HepG2 (cell line): ENCODE measurements at regions not wholly inside any gene's neighbourhood (a gene's known extent, or its start where the extent isn't known, plus 50 kb on each side); places are given as distances from the start of the nearest gene placed in this dataset.

ENCODE experiments used
- CEBPB ChIP-seq: IDR thresholded peaks from 2 replicates; pipeline ENCODE4 v1.6.1; 2011; ENCODE audit warnings: low read depth, low read length, improper control_type of control experiment, borderline replicate concordance
- EZH2 ChIP-seq: conservative IDR thresholded peaks from 2 replicates; pipeline ENCODE4 v1.6.1; 2012; ENCODE audit warnings: mild to moderate bottlenecking, low read depth, low read length, moderate library complexity
- KAT7 ChIP-seq: IDR thresholded peaks from 2 replicates; pipeline ENCODE4 v1.6.1; 2018; ENCODE audit warnings: borderline replicate concordance, missing compliant biosample characterization
- KDM1A ChIP-seq: IDR thresholded peaks from 2 replicates; pipeline ENCODE4 v1.6.1; 2016; ENCODE audit warnings: missing compliant biosample characterization
- POLR2A ChIP-seq, 2 experiments: IDR thresholded peaks; 2 replicates each; pipeline ENCODE4 v1.6.1; 2011; ENCODE audit warnings: low read depth in 2 of 2, low read length in 2 of 2, mild to moderate bottlenecking in 1 of 2, moderate library complexity in 1 of 2; ENCODE audit not compliant: insufficient read depth in 1 of 2
- SIN3A ChIP-seq: IDR thresholded peaks from 2 replicates; pipeline ENCODE4 v1.6.1; 2011; ENCODE audit warnings: low read depth, mild to moderate bottlenecking, control low read depth, low read length, borderline replicate concordance
- ZNF274 ChIP-seq: sonication (generic); formaldehyde crosslinking; IDR thresholded peaks from 2 replicates; pipeline ENCODE4 v1.5.1; 2020; ENCODE audit warnings: mild to moderate bottlenecking, missing genetic modification reagents
- TF ChIP-seq, protein P1 (sequence below): sonication (generic); formaldehyde crosslinking; IDR thresholded peaks from 2 replicates; pipeline ENCODE4 v1.4.0; 2020; ENCODE audit warnings: missing genetic modification reagents
- TF ChIP-seq, protein P2 (sequence below): sonication (generic); formaldehyde crosslinking; IDR thresholded peaks from 2 replicates; pipeline ENCODE4 v1.4.0; 2020; ENCODE audit warnings: mild to moderate bottlenecking, missing genetic modification reagents, borderline replicate concordance
- TF ChIP-seq, protein P3 (sequence below): IDR thresholded peaks from 2 replicates; pipeline ENCODE4 v1.6.1; 2016; ENCODE audit warnings: missing genetic modification reagents, missing compliant biosample characterization

DNA sequence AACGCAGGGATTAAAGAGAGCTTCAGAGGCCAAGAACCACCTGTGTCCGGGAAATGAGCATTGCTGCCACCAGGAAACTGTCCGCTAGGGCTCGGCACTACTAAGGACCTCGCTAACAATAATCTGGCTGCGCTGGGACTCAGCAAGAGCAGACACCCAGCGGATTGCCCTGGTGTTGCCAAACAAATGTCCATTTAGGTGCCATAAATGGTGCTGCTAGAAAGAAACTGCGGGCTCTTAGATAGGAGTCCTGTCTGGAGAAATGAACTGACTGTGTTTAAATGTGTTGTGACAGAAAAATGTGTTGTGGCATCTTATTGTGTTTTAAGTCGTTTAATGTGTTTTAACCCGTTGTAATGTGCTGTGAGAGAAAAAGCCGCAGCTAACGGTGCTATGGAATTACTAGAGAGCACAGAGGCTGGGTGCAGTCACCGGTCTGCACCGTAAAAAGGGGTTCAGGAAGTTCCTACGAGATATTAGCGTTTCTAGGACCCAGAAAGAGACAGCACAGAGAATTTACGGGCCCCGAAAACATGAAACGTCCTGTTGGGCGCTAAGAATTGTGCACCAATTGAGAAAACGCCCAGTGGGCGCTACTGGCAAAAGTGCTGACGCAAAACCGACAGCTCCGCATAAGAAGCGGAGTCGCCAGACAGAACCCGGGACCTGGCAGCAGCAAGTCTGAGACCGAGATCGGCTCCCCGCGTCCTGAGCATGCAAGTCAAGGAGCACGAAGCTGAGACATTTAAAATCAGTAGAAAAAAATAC is 90.6 kb downstream of the ANXA2R start:
- TF ChIP-seq EZH2: no peak
- no peak for TF ChIP-seq KAT7 (CRISPR knock-in tag)
- TF ChIP-seq, protein P1, sequence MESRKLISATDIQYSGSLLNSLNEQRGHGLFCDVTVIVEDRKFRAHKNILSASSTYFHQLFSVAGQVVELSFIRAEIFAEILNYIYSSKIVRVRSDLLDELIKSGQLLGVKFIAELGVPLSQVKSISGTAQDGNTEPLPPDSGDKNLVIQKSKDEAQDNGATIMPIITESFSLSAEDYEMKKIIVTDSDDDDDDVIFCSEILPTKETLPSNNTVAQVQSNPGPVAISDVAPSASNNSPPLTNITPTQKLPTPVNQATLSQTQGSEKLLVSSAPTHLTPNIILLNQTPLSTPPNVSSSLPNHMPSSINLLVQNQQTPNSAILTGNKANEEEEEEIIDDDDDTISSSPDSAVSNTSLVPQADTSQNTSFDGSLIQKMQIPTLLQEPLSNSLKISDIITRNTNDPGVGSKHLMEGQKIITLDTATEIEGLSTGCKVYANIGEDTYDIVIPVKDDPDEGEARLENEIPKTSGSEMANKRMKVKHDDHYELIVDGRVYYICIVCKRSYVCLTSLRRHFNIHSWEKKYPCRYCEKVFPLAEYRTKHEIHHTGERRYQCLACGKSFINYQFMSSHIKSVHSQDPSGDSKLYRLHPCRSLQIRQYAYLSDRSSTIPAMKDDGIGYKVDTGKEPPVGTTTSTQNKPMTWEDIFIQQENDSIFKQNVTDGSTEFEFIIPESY (CRISPR knock-in tag): no peak
- TF ChIP-seq POLR2A (IDR thresholded peaks at IDR 0.05; ENCODE audit: insufficient read depth in 1 of 2, low read depth in 2 of 2, low read length in 2 of 2): no peak
- TF ChIP-seq KDM1A (CRISPR knock-in tag): no peak
- TF ChIP-seq SIN3A: no peak
- no peak for TF ChIP-seq ZNF274 (CRISPR knock-in tag)
- no peak for TF ChIP-seq CEBPB
- TF ChIP-seq, protein P2, sequence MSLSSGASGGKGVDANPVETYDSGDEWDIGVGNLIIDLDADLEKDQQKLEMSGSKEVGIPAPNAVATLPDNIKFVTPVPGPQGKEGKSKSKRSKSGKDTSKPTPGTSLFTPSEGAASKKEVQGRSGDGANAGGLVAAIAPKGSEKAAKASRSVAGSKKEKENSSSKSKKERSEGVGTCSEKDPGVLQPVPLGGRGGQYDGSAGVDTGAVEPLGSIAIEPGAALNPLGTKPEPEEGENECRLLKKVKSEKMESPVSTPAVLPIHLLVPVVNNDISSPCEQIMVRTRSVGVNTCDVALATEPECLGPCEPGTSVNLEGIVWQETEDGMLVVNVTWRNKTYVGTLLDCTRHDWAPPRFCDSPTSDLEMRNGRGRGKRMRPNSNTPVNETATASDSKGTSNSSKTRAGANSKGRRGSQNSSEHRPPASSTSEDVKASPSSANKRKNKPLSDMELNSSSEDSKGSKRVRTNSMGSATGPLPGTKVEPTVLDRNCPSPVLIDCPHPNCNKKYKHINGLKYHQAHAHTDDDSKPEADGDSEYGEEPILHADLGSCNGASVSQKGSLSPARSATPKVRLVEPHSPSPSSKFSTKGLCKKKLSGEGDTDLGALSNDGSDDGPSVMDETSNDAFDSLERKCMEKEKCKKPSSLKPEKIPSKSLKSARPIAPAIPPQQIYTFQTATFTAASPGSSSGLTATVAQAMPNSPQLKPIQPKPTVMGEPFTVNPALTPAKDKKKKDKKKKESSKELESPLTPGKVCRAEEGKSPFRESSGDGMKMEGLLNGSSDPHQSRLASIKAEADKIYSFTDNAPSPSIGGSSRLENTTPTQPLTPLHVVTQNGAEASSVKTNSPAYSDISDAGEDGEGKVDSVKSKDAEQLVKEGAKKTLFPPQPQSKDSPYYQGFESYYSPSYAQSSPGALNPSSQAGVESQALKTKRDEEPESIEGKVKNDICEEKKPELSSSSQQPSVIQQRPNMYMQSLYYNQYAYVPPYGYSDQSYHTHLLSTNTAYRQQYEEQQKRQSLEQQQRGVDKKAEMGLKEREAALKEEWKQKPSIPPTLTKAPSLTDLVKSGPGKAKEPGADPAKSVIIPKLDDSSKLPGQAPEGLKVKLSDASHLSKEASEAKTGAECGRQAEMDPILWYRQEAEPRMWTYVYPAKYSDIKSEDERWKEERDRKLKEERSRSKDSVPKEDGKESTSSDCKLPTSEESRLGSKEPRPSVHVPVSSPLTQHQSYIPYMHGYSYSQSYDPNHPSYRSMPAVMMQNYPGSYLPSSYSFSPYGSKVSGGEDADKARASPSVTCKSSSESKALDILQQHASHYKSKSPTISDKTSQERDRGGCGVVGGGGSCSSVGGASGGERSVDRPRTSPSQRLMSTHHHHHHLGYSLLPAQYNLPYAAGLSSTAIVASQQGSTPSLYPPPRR (CRISPR knock-in tag): no peak
- TF ChIP-seq, protein P3, sequence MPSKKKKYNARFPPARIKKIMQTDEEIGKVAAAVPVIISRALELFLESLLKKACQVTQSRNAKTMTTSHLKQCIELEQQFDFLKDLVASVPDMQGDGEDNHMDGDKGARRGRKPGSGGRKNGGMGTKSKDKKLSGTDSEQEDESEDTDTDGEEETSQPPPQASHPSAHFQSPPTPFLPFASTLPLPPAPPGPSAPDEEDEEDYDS: no peak
